K562 (cell line): ENCODE measurements at regions not wholly inside any gene's neighbourhood (a gene's known extent, or its start where the extent isn't known, plus 50 kb on each side); places are given as distances from the start of the nearest gene placed in this dataset.

Experiments used
- ATAC-seq: fragments of 200-7000 bp; cut with Tn5 transposase; 3 replicates; pipeline ENCODE4 v1.9.1; 2020; ENCODE audit warnings: moderate library complexity
- BruUV-seq: library from RNA; stranded (reverse); fragments of 400-500 nt; replicated peaks from 2 replicates; lab custom pipeline; 2021; lab: Mats Ljungman, UMichigan
- CTCF ChIA-PET: fragments of 300-600 bp; formaldehyde crosslinking; extraction: SDS; loops from one replicate; lab custom pipeline; 2021; ENCODE audit warnings: low intra/inter-chr PET ratio; lab: Yijun Ruan, JAX
- POLR2A ChIA-PET: fragments of 300-600, 350-650 bp; sonication (Branson Sonifier 250); formaldehyde crosslinking; extraction: SDS; loops from one replicate; lab custom pipeline; 2021; ENCODE audit warnings: antibody characterized with exemption, inconsistent platforms; lab: Yijun Ruan, JAX
- DNase-seq, 4 experiments: peaks; one replicate each; pipeline versions ENCODE4 v3.0.0 to v3.0.0-alpha.2; 2011 to 2018; ENCODE audit warnings: low spot score in 3 of 4, mixed read lengths in 3 of 4; ENCODE audit errors: extremely low read depth in 1 of 4
- FAIRE-seq: peaks from 2 replicates; lab custom pipeline; 2011; peaks lifted over from hg19 to GRCh38; lab: Jason Lieb, UNC
- H2AFZ ChIP-seq: 2 replicates; pipeline ENCODE4 v1.6.0; 2011; ENCODE audit warnings: low read depth, low read length, control low read depth, inconsistent platforms
- H3K27ac ChIP-seq: fragments of 200-600 bp; 3 replicates; pipeline ENCODE4 v1.8.0; 2011; ENCODE audit warnings: low read depth, mild to moderate bottlenecking, control low read depth, inconsistent platforms, low read length, moderate library complexity, mixed read lengths; ENCODE audit errors: extremely low read depth
- H3K27me3 ChIP-seq, 2 experiments: fragments of 300-600 bp in 1 of 2; 2 replicates in 1 of 2; 3 replicates in 1 of 2; pipeline versions ENCODE4 v1.6.0 to v1.8.0; 2011; ENCODE audit warnings: inconsistent platforms in 2 of 2, low read length in 2 of 2, mild to moderate bottlenecking in 1 of 2, mixed read lengths in 1 of 2, moderate library complexity in 1 of 2; ENCODE audit not compliant: control insufficient read depth in 2 of 2, insufficient read depth in 2 of 2
- H3K36me3 ChIP-seq: fragments of 300-600 bp; 3 replicates; pipeline ENCODE4 v1.8.0; 2011; ENCODE audit warnings: mild to moderate bottlenecking, low read length, inconsistent platforms; ENCODE audit not compliant: control insufficient read depth, insufficient read depth
- H3K4me1 ChIP-seq, 2 experiments: fragments of 200-600 bp in 1 of 2; replicated peaks in 1 of 2; 2 replicates in 1 of 2; 3 replicates in 1 of 2; pipeline versions ENCODE4 v1.5.1 to v1.8.0; 2011; ENCODE audit warnings: inconsistent platforms in 2 of 2, low read length in 2 of 2, mild to moderate bottlenecking in 1 of 2, mixed read lengths in 1 of 2, moderate library complexity in 1 of 2; ENCODE audit not compliant: control insufficient read depth in 2 of 2, insufficient read depth in 2 of 2
- H3K4me2 ChIP-seq: 2 replicates; pipeline ENCODE4 v1.6.1; 2011; ENCODE audit warnings: low read length, control low read depth, inconsistent platforms, mixed read lengths; ENCODE audit not compliant: insufficient read depth
- H3K4me3 ChIP-seq: fragments of 200-600 bp; sonication (generic), shearing (Covaris generic); 2 replicates; pipeline ENCODE4 v1.5.1; 2016; ENCODE audit warnings: control low read depth, inconsistent platforms
- H3K79me2 ChIP-seq: fragments of 200-600 bp; 3 replicates; pipeline ENCODE4 v1.8.0; 2011; ENCODE audit warnings: low read length, inconsistent platforms; ENCODE audit not compliant: control insufficient read depth, insufficient read depth
- H3K9ac ChIP-seq, 2 experiments: 2 replicates each; pipeline versions ENCODE4 v1.6.0 to v1.6.1; 2011; ENCODE audit warnings: low read depth in 2 of 2, low read length in 2 of 2, control low read depth in 1 of 2, inconsistent platforms in 1 of 2, mild to moderate bottlenecking in 1 of 2, mixed read lengths in 1 of 2; ENCODE audit not compliant: insufficient read depth in 1 of 2
- H3K9me1 ChIP-seq: one replicate; pipeline ENCODE4 v1.6.0; 2011; ENCODE audit warnings: inconsistent platforms, mild to moderate bottlenecking, low read length, moderate library complexity; ENCODE audit not compliant: control insufficient read depth, insufficient read depth
- H3K9me3 ChIP-seq: replicated peaks from 2 replicates; pipeline ENCODE4 v1.5.1; 2011; ENCODE audit warnings: low read depth, low read length, inconsistent platforms; ENCODE audit not compliant: control insufficient read depth, insufficient read depth
- H4K20me1 ChIP-seq: replicated peaks from 2 replicates; pipeline ENCODE4 v1.6.1; 2011; ENCODE audit warnings: low read length, inconsistent platforms, mixed read lengths; ENCODE audit not compliant: control insufficient read depth, insufficient read depth
- BDP1 ChIP-seq: IDR thresholded peaks from 3 replicates; pipeline ENCODE4 v1.6.1; 2011; ENCODE audit not compliant: insufficient read length, insufficient read depth
- EP300 ChIP-seq: IDR thresholded peaks from 2 replicates; pipeline ENCODE4 v1.6.1; 2012; ENCODE audit warnings: low read length, improper control_type of control experiment
- MCM2 ChIP-seq: fragments of 450-650 bp; IDR thresholded peaks from 2 replicates; pipeline ENCODE4 v1.6.1; 2017; ENCODE audit warnings: low read depth, mild to moderate bottlenecking
- MCM3 ChIP-seq: fragments of 450-650 bp; IDR thresholded peaks from 2 replicates; pipeline ENCODE4 v1.6.1; 2016
- SMAD1 ChIP-seq: fragments of 150-350 bp; IDR thresholded peaks from 2 replicates; pipeline ENCODE4 v1.6.1; 2014; ENCODE audit warnings: low read length, low read depth; ENCODE audit not compliant: partially characterized antibody
- ZBTB1 ChIP-seq: sonication (generic); formaldehyde crosslinking; IDR thresholded peaks from 2 replicates; pipeline ENCODE4 v1.8.1; 2023; ENCODE audit warnings: missing genetic modification reagents, low read depth, mild to moderate bottlenecking, borderline replicate concordance
- ZKSCAN3 ChIP-seq: fragments of 250-450 bp; sonication (Bioruptor Pico); IDR thresholded peaks from 2 replicates; pipeline ENCODE4 v1.4.0; 2020
- ZNF316 ChIP-seq: fragments of 450-650 bp; IDR thresholded peaks from 2 replicates; pipeline ENCODE4 v1.6.1; 2016
- WGBS: fragments of 100-300 bp; shearing (Covaris generic); methylation state at CpG from one replicate; pipeline ENCODE4 v1.1.6; 2016; ENCODE audit warnings: low coverage, mixed read lengths; ENCODE audit not compliant: insufficient coverage; ENCODE audit errors: missing lambda C conversion rate; 5-methylcytosine and 5-hydroxymethylcytosine counted together
- in situ Hi-C: fragments of 300-500 bp; cut with MboI; formaldehyde crosslinking; loops from 4 replicates; pipeline ENCODE4 v1.15.0; 2018; ENCODE audit warnings: inconsistent platforms, mixed read lengths
- intact Hi-C: fragments of 100-400 bp; cut with micrococcal nuclease; formaldehyde crosslinking; loops from 2 replicates; pipeline ENCODE4 v1.14.2; 2022
- TF ChIP-seq, protein P1 (sequence below): fragments of 250-450 bp; sonication (Bioruptor Pico); IDR thresholded peaks from 2 replicates; pipeline ENCODE4 v1.4.0; 2020
- TF ChIP-seq, protein P2 (sequence below): fragments of 250-450 bp; sonication (Bioruptor Pico); IDR thresholded peaks from 2 replicates; pipeline ENCODE4 v1.5.0; 2022; ENCODE audit warnings: mild to moderate bottlenecking
- TF ChIP-seq, protein P3 (sequence below): fragments of 450-650 bp; formaldehyde crosslinking; conservative IDR thresholded peaks from 2 replicates; pipeline ENCODE4 v1.4.0; 2022; ENCODE audit warnings: mild to moderate bottlenecking, missing genetic modification characterization
- TF ChIP-seq, protein P4 (sequence below): fragments of 250-450 bp; sonication (Bioruptor Pico); IDR thresholded peaks from 2 replicates; pipeline ENCODE4 v1.4.0; 2020; ENCODE audit warnings: borderline replicate concordance

DNA sequence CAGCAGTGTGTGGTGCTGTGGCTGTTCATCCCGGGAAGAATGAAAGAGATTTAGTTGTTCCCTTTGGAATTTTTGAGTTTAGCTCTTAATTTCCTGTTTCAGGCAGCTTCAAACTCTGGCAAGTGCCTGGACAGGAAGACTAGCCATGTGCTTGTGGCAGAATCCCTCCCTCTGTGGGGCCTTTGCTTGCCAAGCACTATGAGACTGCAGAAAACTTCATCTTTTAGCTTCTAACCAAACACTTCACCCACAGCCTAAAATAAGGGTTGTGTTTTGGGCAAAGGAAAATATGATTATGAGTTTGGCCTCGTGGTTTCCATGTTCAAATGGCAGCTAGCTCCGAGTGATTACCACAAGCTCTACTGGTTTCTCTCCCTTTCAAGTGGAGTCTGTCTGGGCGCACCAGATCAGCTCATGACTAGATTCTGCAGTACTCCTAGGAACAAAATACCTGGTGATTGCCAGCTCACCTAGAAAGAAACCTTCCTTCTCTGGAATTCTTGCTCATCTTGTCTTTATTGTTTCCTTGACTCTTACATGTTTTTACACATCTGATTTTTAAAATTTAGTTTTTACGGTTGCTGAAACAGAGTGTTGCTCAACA is 707.5 kb downstream of the SLITRK6 start:
- no peak overlapping the region for H3K9ac ChIP-seq
- H3K36me3 ChIP-seq = no peaks in the 10 kb centered on the region
- no peaks in the 10 kb centered on the region for H4K20me1 ChIP-seq
- intact Hi-C loops = no loop called here
- WGBS = 4% methylated on average over 5 of the region's 5 CpGs
- in situ Hi-C loops = loop anchor here (25.0 kb wide), 1 partner anchor 1896 kb away; no protein-coding TSS in a partner anchor
- no peaks in the 10 kb centered on the region for H3K79me2 ChIP-seq
- BruUV-seq = no TSS peak
- ChIA-PET CTCF (no interaction called here), POLR2A (no interaction called here)
- ATAC-seq (no peak), DNase-seq (no peak), FAIRE-seq (no peak)
- H3K4me3 ChIP-seq = no peak overlapping the region
- no peaks in the 10 kb centered on the region for H3K4me1 ChIP-seq
- H3K4me2 ChIP-seq = no peak overlapping the region
- H3K9me3 ChIP-seq = no peaks in the 10 kb centered on the region
- H3K27me3 ChIP-seq = no peaks in the 10 kb centered on the region
- no peak overlapping the region for H2AFZ ChIP-seq
- no peaks in the 10 kb centered on the region for H3K9me1 ChIP-seq
- no peak overlapping the region for H3K27ac ChIP-seq
- TF ChIP-seq, protein P1, sequence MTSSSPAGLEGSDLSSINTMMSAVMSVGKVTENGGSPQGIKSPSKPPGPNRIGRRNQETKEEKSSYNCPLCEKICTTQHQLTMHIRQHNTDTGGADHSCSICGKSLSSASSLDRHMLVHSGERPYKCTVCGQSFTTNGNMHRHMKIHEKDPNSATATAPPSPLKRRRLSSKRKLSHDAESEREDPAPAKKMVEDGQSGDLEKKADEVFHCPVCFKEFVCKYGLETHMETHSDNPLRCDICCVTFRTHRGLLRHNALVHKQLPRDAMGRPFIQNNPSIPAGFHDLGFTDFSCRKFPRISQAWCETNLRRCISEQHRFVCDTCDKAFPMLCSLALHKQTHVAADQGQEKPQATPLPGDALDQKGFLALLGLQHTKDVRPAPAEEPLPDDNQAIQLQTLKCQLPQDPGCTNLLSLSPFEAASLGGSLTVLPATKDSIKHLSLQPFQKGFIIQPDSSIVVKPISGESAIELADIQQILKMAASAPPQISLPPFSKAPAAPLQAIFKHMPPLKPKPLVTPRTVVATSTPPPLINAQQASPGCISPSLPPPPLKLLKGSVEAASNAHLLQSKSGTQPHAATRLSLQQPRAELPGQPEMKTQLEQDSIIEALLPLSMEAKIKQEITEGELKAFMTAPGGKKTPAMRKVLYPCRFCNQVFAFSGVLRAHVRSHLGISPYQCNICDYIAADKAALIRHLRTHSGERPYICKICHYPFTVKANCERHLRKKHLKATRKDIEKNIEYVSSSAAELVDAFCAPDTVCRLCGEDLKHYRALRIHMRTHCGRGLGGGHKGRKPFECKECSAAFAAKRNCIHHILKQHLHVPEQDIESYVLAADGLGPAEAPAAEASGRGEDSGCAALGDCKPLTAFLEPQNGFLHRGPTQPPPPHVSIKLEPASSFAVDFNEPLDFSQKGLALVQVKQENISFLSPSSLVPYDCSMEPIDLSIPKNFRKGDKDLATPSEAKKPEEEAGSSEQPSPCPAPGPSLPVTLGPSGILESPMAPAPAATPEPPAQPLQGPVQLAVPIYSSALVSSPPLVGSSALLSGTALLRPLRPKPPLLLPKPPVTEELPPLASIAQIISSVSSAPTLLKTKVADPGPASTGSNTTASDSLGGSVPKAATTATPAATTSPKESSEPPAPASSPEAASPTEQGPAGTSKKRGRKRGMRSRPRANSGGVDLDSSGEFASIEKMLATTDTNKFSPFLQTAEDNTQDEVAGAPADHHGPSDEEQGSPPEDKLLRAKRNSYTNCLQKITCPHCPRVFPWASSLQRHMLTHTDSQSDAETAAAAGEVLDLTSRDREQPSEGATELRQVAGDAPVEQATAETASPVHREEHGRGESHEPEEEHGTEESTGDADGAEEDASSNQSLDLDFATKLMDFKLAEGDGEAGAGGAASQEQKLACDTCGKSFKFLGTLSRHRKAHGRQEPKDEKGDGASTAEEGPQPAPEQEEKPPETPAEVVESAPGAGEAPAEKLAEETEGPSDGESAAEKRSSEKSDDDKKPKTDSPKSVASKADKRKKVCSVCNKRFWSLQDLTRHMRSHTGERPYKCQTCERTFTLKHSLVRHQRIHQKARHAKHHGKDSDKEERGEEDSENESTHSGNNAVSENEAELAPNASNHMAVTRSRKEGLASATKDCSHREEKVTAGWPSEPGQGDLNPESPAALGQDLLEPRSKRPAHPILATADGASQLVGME = no peak
- TF ChIP-seq ZBTB1 (CRISPR knock-in tag) (no peak), ZKSCAN3 (CRISPR knock-in tag) (no peak), MCM3 (no peak), MCM2 (no peak), SMAD1 (no peak), ZNF316 (no peak), EP300 (no peak), BDP1 (no peak)
- TF ChIP-seq, protein P2, sequence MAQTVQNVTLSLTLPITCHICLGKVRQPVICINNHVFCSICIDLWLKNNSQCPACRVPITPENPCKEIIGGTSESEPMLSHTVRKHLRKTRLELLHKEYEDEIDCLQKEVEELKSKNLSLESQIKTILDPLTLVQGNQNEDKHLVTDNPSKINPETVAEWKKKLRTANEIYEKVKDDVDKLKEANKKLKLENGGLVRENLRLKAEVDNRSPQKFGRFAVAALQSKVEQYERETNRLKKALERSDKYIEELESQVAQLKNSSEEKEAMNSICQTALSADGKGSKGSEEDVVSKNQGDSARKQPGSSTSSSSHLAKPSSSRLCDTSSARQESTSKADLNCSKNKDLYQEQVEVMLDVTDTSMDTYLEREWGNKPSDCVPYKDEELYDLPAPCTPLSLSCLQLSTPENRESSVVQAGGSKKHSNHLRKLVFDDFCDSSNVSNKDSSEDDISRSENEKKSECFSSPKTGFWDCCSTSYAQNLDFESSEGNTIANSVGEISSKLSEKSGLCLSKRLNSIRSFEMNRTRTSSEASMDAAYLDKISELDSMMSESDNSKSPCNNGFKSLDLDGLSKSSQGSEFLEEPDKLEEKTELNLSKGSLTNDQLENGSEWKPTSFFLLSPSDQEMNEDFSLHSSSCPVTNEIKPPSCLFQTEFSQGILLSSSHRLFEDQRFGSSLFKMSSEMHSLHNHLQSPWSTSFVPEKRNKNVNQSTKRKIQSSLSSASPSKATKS = no peak
- TF ChIP-seq, protein P3, sequence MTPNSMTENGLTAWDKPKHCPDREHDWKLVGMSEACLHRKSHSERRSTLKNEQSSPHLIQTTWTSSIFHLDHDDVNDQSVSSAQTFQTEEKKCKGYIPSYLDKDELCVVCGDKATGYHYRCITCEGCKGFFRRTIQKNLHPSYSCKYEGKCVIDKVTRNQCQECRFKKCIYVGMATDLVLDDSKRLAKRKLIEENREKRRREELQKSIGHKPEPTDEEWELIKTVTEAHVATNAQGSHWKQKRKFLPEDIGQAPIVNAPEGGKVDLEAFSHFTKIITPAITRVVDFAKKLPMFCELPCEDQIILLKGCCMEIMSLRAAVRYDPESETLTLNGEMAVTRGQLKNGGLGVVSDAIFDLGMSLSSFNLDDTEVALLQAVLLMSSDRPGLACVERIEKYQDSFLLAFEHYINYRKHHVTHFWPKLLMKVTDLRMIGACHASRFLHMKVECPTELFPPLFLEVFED (CRISPR knock-in tag) = no peak
- TF ChIP-seq, protein P4, sequence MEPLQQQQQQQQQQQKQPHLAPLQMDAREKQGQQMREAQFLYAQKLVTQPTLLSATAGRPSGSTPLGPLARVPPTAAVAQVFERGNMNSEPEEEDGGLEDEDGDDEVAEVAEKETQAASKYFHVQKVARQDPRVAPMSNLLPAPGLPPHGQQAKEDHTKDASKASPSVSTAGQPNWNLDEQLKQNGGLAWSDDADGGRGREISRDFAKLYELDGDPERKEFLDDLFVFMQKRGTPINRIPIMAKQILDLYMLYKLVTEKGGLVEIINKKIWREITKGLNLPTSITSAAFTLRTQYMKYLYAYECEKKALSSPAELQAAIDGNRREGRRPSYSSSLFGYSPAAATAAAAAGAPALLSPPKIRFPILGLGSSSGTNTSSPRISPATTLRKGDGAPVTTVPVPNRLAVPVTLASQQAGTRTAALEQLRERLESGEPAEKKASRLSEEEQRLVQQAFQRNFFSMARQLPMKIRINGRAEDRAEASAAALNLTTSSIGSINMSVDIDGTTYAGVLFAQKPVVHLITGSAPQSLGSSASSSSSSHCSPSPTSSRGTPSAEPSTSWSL = no peak
